ENCODE measurements at regions not wholly inside any gene's neighbourhood (a gene's known extent, or its start where the extent isn't known, plus 50 kb on each side); places are given as distances from the start of the nearest gene placed in this dataset.
A peak's percentile ranks its signal among the peaks of the same experiment; 100 is the strongest.

GRCh38 chr4:186472948-186473347 is 82.4 kb downstream of the MTNR1A start:
- Histone ChIP-seq H3K9ac (ENCODE audit: extremely low read depth, low read length, poor library complexity, severe bottlenecking) (no peak overlapping the region), H3K27me3 (ENCODE audit: control insufficient read depth, insufficient read depth, low read length, poor library complexity, severe bottlenecking) (no peaks in the 10 kb centered on the region), H3K4me1 (ENCODE audit: control insufficient read depth, insufficient read depth, low read length) (no peaks in the 10 kb centered on the region), H3K9me3 (ENCODE audit: control insufficient read depth, low read length) (no peaks in the 10 kb centered on the region), H3K4me3 (ENCODE audit: low read length) (no peak overlapping the region), H3K27ac (ENCODE audit: low read depth, low read length) (no peak overlapping the region), H3K36me3 (ENCODE audit: control insufficient read depth, insufficient read depth, low read length) (no peaks in the 10 kb centered on the region)
- Mint-ChIP-seq H3K27ac (no peak overlapping the region), H3K4me1 (peaks cover 19% of the 10 kb centered on the region), H3K36me3 (ENCODE audit: low read depth) (no peaks in the 10 kb centered on the region), H3K27me3 (ENCODE audit: insufficient read depth) (no peaks in the 10 kb centered on the region), H3K4me3 (no peak overlapping the region), H3K9me3 (no peaks in the 10 kb centered on the region)
- DNase-seq = peak; percentile 57
- peak; percentile 82 for TF ChIP-seq CTCF (conservative IDR thresholded peaks at IDR 0.05)
- 8 to 11% methylated on average over 2 to 4 of the region's 4 CpGs for WGBS, 2 experiments (ENCODE audit: insufficient coverage in 1 of 2, insufficient read length in 1 of 2)

- no peak overlapping the region for H3K4me3 ChIP-seq (ENCODE audit: low read length)
- Mint-ChIP-seq H3K9me3 (no peaks in the 10 kb centered on the region), H3K4me3 (no peak overlapping the region), H3K27ac (no peak overlapping the region), H3K4me1 (peaks cover 19% of the 10 kb centered on the region), H3K27me3 (ENCODE audit: insufficient read depth) (no peaks in the 10 kb centered on the region), H3K36me3 (ENCODE audit: low read depth) (no peaks in the 10 kb centered on the region)
- no peak for DNase-seq
- H3K4me1 ChIP-seq (ENCODE audit: control insufficient read depth, insufficient read depth, low read length) = no peaks in the 10 kb centered on the region
- H3K9ac ChIP-seq (ENCODE audit: extremely low read depth, low read length, poor library complexity, severe bottlenecking) = no peak overlapping the region
- WGBS, 2 experiments (ENCODE audit: insufficient coverage in 1 of 2, insufficient read length in 1 of 2) = 88 to 96% methylated on average over 2 to 3 of the region's 3 CpGs
- H3K36me3 ChIP-seq (ENCODE audit: control insufficient read depth, insufficient read depth, low read length) = no peaks in the 10 kb centered on the region
- H3K27me3 ChIP-seq (ENCODE audit: control insufficient read depth, insufficient read depth, low read length, poor library complexity, severe bottlenecking) = no peaks in the 10 kb centered on the region
- H3K27ac ChIP-seq (ENCODE audit: low read depth, low read length) = no peak overlapping the region
- TF ChIP-seq CTCF (conservative IDR thresholded peaks at IDR 0.05) = no peak
- H3K9me3 ChIP-seq (ENCODE audit: control insufficient read depth, low read length) = no peaks in the 10 kb centered on the region
Measured at GRCh38 chr4:186471441-186471840, 83.9 kb downstream of the MTNR1A start.

- WGBS, 2 experiments (ENCODE audit: insufficient coverage in 1 of 2, insufficient read length in 1 of 2) = 86% methylated on average over 4 of the region's 5 CpGs; no CpG with 5 or more reads in 1 of the 2 experiments
Measured at GRCh38 chr4:186458050-186458449, 97.3 kb downstream of the MTNR1A start.

More at GRCh38 chr4:186458050-186458449, 97.3 kb downstream of the MTNR1A start:
- no peaks in the 10 kb centered on the region for H3K27me3 Mint-ChIP-seq (ENCODE audit: insufficient read depth)
- no peaks in the 10 kb centered on the region for H3K36me3 Mint-ChIP-seq (ENCODE audit: low read depth)
- no peak overlapping the region for H3K4me3 Mint-ChIP-seq
- Histone ChIP-seq H3K9ac (ENCODE audit: extremely low read depth, low read length, poor library complexity, severe bottlenecking) (no peak overlapping the region), H3K9me3 (ENCODE audit: control insufficient read depth, low read length) (peaks cover 7% of the 10 kb centered on the region), H3K4me1 (ENCODE audit: control insufficient read depth, insufficient read depth, low read length) (no peaks in the 10 kb centered on the region), H3K4me3 (ENCODE audit: low read length) (no peak overlapping the region), H3K27ac (ENCODE audit: low read depth, low read length) (no peak overlapping the region), H3K36me3 (ENCODE audit: control insufficient read depth, insufficient read depth, low read length) (no peaks in the 10 kb centered on the region), H3K27me3 (ENCODE audit: control insufficient read depth, insufficient read depth, low read length, poor library complexity, severe bottlenecking) (no peaks in the 10 kb centered on the region)
- H3K4me1 Mint-ChIP-seq = peaks cover 2% of the 10 kb centered on the region
- no peak overlapping the region for H3K27ac Mint-ChIP-seq
- no peak for DNase-seq
- no peak for TF ChIP-seq CTCF (conservative IDR thresholded peaks at IDR 0.05)
- peaks cover 5% of the 10 kb centered on the region for H3K9me3 Mint-ChIP-seq

Data from endodermal cell (in vitro differentiated cells).